HG03378 (cell line): ENCODE measurements at regions not wholly inside any gene's neighbourhood (a gene's known extent, or its start where the extent isn't known, plus 50 kb on each side); places are given as distances from the start of the nearest gene placed in this dataset.
"Not testable (repeated sequence)": the region's sequence is repeated elsewhere in the genome, so short reads cannot be mapped to it uniquely, and the experiment has no call there.

ENCODE experiments used
- ATAC-seq: cut with Tn5 transposase; IDR thresholded peaks from one replicate; pipeline ENCODE4 v1.9.1; 2021; ENCODE audit warnings: mild to moderate bottlenecking, moderate library complexity; ENCODE audit not compliant: unreplicated experiment

- ATAC-seq = no peak
Measured at GRCh38 chr7:45401851-45402250, 172.3 kb upstream of the ADCY1 start.

- peak; percentile 61 for ATAC-seq
Measured at GRCh38 chr7:45402480-45403218, 171.5 kb upstream of the ADCY1 start.

- ATAC-seq = no peak
Measured at GRCh38 chr7:45404622-45405021, 169.5 kb upstream of the ADCY1 start.

- ATAC-seq = no peak
Measured at GRCh38 chr7:45407730-45408408, 166.3 kb upstream of the ADCY1 start.

GRCh38 chr7:45408409-45408737 lies 165.8 kb upstream of the ADCY1 start:
- ATAC-seq = no peak

GRCh38 chr7:45410893-45411292 lies 163.3 kb upstream of the ADCY1 start:
- no peak for ATAC-seq

- no peak for ATAC-seq
Measured at GRCh38 chr7:45413419-45413818, 160.7 kb upstream of the ADCY1 start.

- no peak for ATAC-seq
Measured at GRCh38 chr7:45414226-45414625, 159.9 kb upstream of the ADCY1 start.

- ATAC-seq = no peak
Measured at GRCh38 chr7:45415265-45415664, 158.9 kb upstream of the ADCY1 start.

- no peak for ATAC-seq
Measured at GRCh38 chr7:45416846-45417245, 157.3 kb upstream of the ADCY1 start.

GRCh38 chr7:45417268-45417667 lies 156.9 kb upstream of the ADCY1 start:
- no peak for ATAC-seq

GRCh38 chr7:45417735-45418134 lies 156.4 kb upstream of the ADCY1 start:
- ATAC-seq = no peak

- no peak for ATAC-seq
Measured at GRCh38 chr7:45420843-45421495, 153.2 kb upstream of the ADCY1 start.

- no peak for ATAC-seq
Measured at GRCh38 chr7:45421806-45422205, 152.4 kb upstream of the ADCY1 start.

- no peak for ATAC-seq
Measured at GRCh38 chr7:45430397-45430796, 143.8 kb upstream of the ADCY1 start.

- ATAC-seq = no peak
Measured at GRCh38 chr7:45434167-45434784, 139.9 kb upstream of the ADCY1 start.

- ATAC-seq = no peak
Measured at GRCh38 chr7:45435131-45435530, 139.0 kb upstream of the ADCY1 start.

- ATAC-seq = no peak
Measured at GRCh38 chr7:45435846-45436245, 138.3 kb upstream of the ADCY1 start.

- ATAC-seq = not testable (repeated sequence)
Measured at GRCh38 chr7:45440776-45441175, 133.4 kb upstream of the ADCY1 start.

- ATAC-seq = no peak
Measured at GRCh38 chr7:45443263-45443662, 130.9 kb upstream of the ADCY1 start.

GRCh38 chr7:45446195-45446944 lies 127.8 kb upstream of the ADCY1 start:
- no peak for ATAC-seq
